HepG2 (cell line): ENCODE measurements at regions not wholly inside any gene's neighbourhood (a gene's known extent, or its start where the extent isn't known, plus 50 kb on each side); places are given as distances from the start of the nearest gene placed in this dataset.

Experiments
- EZH2 ChIP-seq: conservative IDR thresholded peaks from 2 replicates; pipeline ENCODE4 v1.6.1; 2012; ENCODE audit warnings: mild to moderate bottlenecking, low read depth, low read length, moderate library complexity
- RFX1 ChIP-seq: fragments of 450-650 bp; IDR thresholded peaks from 2 replicates; pipeline ENCODE4 v1.6.1; 2017
- ZBTB7A ChIP-seq: sonication (generic); formaldehyde crosslinking; IDR thresholded peaks from 2 replicates; pipeline ENCODE4 v1.8.0; 2022; ENCODE audit warnings: mild to moderate bottlenecking, missing genetic modification reagents
- ZNF777 ChIP-seq: sonication (generic); formaldehyde crosslinking; IDR thresholded peaks from 2 replicates; pipeline ENCODE4 v1.4.0; 2020; ENCODE audit warnings: missing genetic modification reagents
- ZNF850 ChIP-seq: sonication (generic); formaldehyde crosslinking; conservative IDR thresholded peaks from 2 replicates; pipeline ENCODE4 v1.9.0; 2021; ENCODE audit warnings: mild to moderate bottlenecking, missing genetic modification reagents
- TF ChIP-seq, protein P1 (sequence below): sonication (generic); formaldehyde crosslinking; IDR thresholded peaks from 2 replicates; pipeline ENCODE4 v1.4.0; 2020; ENCODE audit warnings: low read depth, mild to moderate bottlenecking, missing genetic modification reagents
- TF ChIP-seq, protein P2 (sequence below): sonication (generic); formaldehyde crosslinking; IDR thresholded peaks from 2 replicates; pipeline ENCODE4 v1.8.0; 2022; ENCODE audit warnings: missing genetic modification reagents, mild to moderate bottlenecking, borderline replicate concordance
- TF ChIP-seq, protein P3 (sequence below), 2 experiments: sonication (generic) in 1 of 2; formaldehyde crosslinking in 1 of 2; IDR thresholded peaks; 2 replicates each; pipeline versions ENCODE4 v1.4.0 to v1.6.1; 2018 to 2020; ENCODE audit warnings: missing genetic modification reagents in 2 of 2, borderline replicate concordance in 1 of 2, low read depth in 1 of 2, mild to moderate bottlenecking in 1 of 2, missing biosample characterization in 1 of 2
- TF ChIP-seq, protein P4 (sequence below): IDR thresholded peaks from 2 replicates; pipeline ENCODE4 v1.6.1; 2016
- TF ChIP-seq, protein P5 (sequence below): sonication (generic); formaldehyde crosslinking; IDR thresholded peaks from 2 replicates; pipeline ENCODE4 v1.5.0; 2020; ENCODE audit warnings: mild to moderate bottlenecking, missing genetic modification reagents, moderate library complexity

DNA sequence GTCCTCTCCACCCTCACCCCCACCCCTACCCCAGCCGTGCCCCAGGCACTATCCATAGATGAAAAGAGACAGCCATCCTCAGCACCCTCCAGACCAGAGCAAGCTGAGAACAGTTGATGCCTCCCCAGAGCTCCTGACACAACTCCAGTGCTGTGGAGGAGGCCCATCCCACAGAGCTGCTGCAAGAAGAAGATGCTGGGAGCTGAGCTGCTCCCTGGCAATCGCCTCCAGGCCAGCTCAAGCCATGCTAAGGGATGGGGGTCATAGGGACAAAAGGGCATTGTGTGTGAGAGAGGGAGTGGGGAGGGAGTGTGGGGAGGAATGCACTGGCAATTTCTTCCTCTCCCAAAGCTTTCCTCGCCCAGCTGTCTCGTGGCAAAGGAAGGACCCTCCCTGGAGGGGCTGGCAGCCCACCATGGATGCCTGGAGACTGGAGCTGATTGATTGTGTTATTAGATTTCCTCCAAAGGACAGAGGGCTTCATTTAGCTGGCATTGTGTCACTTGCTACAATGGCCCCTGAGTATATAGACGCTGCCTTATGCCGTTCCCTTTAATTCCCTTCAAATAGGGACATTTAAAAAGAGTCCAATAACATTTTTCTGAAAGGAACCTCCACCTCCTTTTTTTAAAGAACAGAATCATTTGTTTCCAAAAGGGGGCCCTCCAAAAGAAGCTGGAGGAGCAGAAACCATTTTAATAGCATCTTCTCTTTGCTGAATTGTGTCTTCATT is 476.4 kb downstream of the FOXO1 start:
- TF ChIP-seq, protein P1, sequence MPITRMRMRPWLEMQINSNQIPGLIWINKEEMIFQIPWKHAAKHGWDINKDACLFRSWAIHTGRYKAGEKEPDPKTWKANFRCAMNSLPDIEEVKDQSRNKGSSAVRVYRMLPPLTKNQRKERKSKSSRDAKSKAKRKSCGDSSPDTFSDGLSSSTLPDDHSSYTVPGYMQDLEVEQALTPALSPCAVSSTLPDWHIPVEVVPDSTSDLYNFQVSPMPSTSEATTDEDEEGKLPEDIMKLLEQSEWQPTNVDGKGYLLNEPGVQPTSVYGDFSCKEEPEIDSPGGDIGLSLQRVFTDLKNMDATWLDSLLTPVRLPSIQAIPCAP (CRISPR knock-in tag): no peak
- TF ChIP-seq RFX1: no peak
- TF ChIP-seq ZNF777 (CRISPR knock-in tag): no peak
- TF ChIP-seq, protein P2, sequence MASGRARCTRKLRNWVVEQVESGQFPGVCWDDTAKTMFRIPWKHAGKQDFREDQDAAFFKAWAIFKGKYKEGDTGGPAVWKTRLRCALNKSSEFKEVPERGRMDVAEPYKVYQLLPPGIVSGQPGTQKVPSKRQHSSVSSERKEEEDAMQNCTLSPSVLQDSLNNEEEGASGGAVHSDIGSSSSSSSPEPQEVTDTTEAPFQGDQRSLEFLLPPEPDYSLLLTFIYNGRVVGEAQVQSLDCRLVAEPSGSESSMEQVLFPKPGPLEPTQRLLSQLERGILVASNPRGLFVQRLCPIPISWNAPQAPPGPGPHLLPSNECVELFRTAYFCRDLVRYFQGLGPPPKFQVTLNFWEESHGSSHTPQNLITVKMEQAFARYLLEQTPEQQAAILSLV (CRISPR knock-in tag): no peak
- TF ChIP-seq ZNF850: no peak
- no peak for TF ChIP-seq EZH2
- TF ChIP-seq, protein P3, sequence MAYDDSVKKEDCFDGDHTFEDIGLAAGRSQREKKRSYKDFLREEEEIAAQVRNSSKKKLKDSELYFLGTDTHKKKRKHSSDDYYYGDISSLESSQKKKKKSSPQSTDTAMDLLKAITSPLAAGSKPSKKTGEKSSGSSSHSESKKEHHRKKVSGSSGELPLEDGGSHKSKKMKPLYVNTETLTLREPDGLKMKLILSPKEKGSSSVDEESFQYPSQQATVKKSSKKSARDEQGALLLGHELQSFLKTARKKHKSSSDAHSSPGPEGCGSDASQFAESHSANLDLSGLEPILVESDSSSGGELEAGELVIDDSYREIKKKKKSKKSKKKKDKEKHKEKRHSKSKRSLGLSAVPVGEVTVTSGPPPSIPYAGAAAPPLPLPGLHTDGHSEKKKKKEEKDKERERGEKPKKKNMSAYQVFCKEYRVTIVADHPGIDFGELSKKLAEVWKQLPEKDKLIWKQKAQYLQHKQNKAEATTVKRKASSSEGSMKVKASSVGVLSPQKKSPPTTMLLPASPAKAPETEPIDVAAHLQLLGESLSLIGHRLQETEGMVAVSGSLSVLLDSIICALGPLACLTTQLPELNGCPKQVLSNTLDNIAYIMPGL (CRISPR knock-in tag; IDR thresholded peaks at IDR 0.05; ENCODE audit: borderline replicate concordance in 1 of 2, low read depth in 1 of 2): no peak
- no peak for TF ChIP-seq ZBTB7A
- TF ChIP-seq, protein P4, sequence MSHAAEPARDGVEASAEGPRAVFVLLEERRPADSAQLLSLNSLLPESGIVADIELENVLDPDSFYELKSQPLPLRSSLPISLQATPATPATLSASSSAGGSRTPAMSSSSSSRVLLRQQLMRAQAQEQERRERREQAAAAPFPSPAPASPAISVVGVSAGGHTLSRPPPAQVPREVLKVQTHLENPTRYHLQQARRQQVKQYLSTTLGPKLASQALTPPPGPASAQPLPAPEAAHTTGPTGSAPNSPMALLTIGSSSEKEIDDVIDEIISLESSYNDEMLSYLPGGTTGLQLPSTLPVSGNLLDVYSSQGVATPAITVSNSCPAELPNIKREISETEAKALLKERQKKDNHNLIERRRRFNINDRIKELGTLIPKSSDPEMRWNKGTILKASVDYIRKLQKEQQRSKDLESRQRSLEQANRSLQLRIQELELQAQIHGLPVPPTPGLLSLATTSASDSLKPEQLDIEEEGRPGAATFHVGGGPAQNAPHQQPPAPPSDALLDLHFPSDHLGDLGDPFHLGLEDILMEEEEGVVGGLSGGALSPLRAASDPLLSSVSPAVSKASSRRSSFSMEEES (CRISPR knock-in tag): no peak
- TF ChIP-seq, protein P5, sequence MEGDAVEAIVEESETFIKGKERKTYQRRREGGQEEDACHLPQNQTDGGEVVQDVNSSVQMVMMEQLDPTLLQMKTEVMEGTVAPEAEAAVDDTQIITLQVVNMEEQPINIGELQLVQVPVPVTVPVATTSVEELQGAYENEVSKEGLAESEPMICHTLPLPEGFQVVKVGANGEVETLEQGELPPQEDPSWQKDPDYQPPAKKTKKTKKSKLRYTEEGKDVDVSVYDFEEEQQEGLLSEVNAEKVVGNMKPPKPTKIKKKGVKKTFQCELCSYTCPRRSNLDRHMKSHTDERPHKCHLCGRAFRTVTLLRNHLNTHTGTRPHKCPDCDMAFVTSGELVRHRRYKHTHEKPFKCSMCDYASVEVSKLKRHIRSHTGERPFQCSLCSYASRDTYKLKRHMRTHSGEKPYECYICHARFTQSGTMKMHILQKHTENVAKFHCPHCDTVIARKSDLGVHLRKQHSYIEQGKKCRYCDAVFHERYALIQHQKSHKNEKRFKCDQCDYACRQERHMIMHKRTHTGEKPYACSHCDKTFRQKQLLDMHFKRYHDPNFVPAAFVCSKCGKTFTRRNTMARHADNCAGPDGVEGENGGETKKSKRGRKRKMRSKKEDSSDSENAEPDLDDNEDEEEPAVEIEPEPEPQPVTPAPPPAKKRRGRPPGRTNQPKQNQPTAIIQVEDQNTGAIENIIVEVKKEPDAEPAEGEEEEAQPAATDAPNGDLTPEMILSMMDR (CRISPR knock-in tag): no peak
